AG09319 (cell line): ENCODE measurements at regions not wholly inside any gene's neighbourhood (a gene's known extent, or its start where the extent isn't known, plus 50 kb on each side); places are given as distances from the start of the nearest gene placed in this dataset.

Source experiments
- DNase-seq: peaks from one replicate; pipeline ENCODE4 v3.0.0-alpha.2; 2010; ENCODE audit warnings: low read depth; ENCODE audit errors: extremely low read depth
- CTCF ChIP-seq: IDR thresholded peaks from 2 replicates; pipeline ENCODE4 v1.5.1; 2011; ENCODE audit warnings: low read depth, mild to moderate bottlenecking, inconsistent platforms, low read length, moderate library complexity

- no peak for DNase-seq
- TF ChIP-seq CTCF = no peak
Measured at GRCh38 chr4:38491854-38492478, 172.0 kb upstream of the KLF3 start.

- DNase-seq = no peak
- TF ChIP-seq CTCF = no peak
Measured at GRCh38 chr4:38493066-38493465, 170.9 kb upstream of the KLF3 start.

DNA sequence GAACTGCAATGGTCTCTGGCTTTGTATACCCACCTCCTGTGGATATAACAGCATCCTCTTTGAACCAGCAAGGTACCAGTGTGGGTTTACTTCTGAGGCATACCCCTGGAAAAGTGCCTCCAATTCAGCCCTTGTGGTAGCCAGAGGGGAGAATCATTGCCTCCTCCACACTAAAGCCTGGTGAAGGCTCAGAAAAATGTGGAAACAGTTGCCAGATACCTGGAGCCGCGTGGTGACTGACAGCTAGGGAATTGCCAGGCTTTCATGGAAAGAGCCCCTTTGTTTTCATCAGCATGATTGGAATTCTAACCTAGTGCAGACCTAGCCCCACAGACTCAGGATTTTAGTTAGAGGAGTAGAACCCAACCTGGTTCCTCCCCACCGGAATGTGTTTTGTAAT, 168.6 kb upstream of the KLF3 start:
- TF ChIP-seq CTCF = no peak
- DNase-seq = no peak

GRCh38 chr4:38497121-38497520, 166.9 kb upstream of the KLF3 start:
- no peak for DNase-seq
- TF ChIP-seq CTCF = no peak

GRCh38 chr4:38499101-38499500, 164.9 kb upstream of the KLF3 start:
- no peak for TF ChIP-seq CTCF
- DNase-seq = no peak

DNA sequence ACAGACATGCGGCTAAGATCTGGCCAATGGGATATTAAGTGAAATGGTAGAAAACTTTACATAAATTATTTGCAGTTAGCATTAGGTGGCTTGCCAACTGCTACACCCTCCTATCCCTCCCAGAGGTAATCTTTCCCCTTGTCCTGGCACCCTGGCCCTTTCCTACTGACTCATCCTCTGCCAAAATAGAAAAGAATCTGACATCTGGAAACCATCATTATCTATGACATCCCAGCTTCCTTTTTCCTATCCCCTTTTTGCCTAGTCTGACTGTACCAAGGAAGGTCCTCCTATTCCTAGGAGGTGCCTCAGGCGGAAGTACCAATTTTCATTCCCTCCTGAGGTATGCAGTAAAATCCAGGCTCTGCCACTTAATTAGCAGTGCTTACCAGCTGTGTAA, 163.6 kb upstream of the KLF3 start:
- TF ChIP-seq CTCF = no peak

DNA sequence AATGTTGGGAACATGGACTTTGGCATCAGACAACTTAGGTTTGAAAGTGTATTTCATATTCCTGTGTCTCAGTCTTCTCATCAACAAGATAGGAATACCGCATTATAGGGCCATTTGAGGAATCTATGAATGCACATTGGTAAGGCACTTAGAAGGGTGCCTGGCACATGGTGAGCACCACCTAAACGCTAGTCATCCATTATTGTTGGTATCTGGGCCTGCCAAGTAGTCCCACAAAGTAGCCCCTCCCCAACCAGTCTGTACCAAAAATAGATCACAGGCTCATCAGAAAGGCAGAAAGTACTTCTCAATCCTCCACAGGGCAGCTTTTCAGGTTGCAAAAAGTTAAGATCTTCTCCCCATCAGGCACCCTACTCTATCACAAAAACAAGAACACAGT, 162.3 kb upstream of the KLF3 start:
- no peak for TF ChIP-seq CTCF
- no peak for DNase-seq

More for the DNA sequence above, 163.6 kb upstream of the KLF3 start:
- DNase-seq = no peak
